ENCODE measurements at regions not wholly inside any gene's neighbourhood (a gene's known extent, or its start where the extent isn't known, plus 50 kb on each side); places are given as distances from the start of the nearest gene placed in this dataset.
"Not testable (repeated sequence)": the region's sequence is repeated elsewhere in the genome, so short reads cannot be mapped to it uniquely, and the experiment has no call there.

- no peaks in the 10 kb centered on the region for H3K4me1 Mint-ChIP-seq
- no peak overlapping the region for H3K27ac Mint-ChIP-seq
- H3K9me3 Mint-ChIP-seq, result no peaks in the 10 kb centered on the region
- no peaks in the 10 kb centered on the region for H3K27me3 Mint-ChIP-seq
- H3K36me3 Mint-ChIP-seq (ENCODE audit: low read depth), result no peaks in the 10 kb centered on the region
- DNase-seq, result no peak
- no peak for ATAC-seq
- H3K4me3 Mint-ChIP-seq, result no peak overlapping the region
Measured at GRCh38 chr13:46498650-46499049, 54.3 kb upstream of the LRCH1 start.

GRCh38 chr13:46496086-46496485 lies 56.9 kb upstream of the LRCH1 start:
- no peaks in the 10 kb centered on the region for H3K9me3 Mint-ChIP-seq
- H3K4me1 Mint-ChIP-seq, result no peaks in the 10 kb centered on the region
- no peak overlapping the region for H3K27ac Mint-ChIP-seq
- no peak for DNase-seq
- no peaks in the 10 kb centered on the region for H3K27me3 Mint-ChIP-seq
- H3K36me3 Mint-ChIP-seq (ENCODE audit: low read depth), result no peaks in the 10 kb centered on the region
- H3K4me3 Mint-ChIP-seq, result no peak overlapping the region
- no peak for ATAC-seq

- H3K27me3 Mint-ChIP-seq, result no peaks in the 10 kb centered on the region
- H3K36me3 Mint-ChIP-seq (ENCODE audit: low read depth), result no peaks in the 10 kb centered on the region
- no peak overlapping the region for H3K4me3 Mint-ChIP-seq
- DNase-seq (no peak), ATAC-seq (no peak)
- H3K4me1 Mint-ChIP-seq, result no peaks in the 10 kb centered on the region
- no peak overlapping the region for H3K27ac Mint-ChIP-seq
- no peaks in the 10 kb centered on the region for H3K9me3 Mint-ChIP-seq
Measured at GRCh38 chr13:46495651-46496050, 57.3 kb upstream of the LRCH1 start.

GRCh38 chr13:46495066-46495465 lies 57.9 kb upstream of the LRCH1 start:
- H3K4me1 Mint-ChIP-seq, result no peaks in the 10 kb centered on the region

GRCh38 chr13:46492946-46493345 lies 60.0 kb upstream of the LRCH1 start:
- Mint-ChIP-seq H3K9me3 (no peaks in the 10 kb centered on the region), H3K36me3 (ENCODE audit: low read depth) (no peaks in the 10 kb centered on the region), H3K4me1 (no peaks in the 10 kb centered on the region), H3K4me3 (no peak overlapping the region), H3K27ac (no peak overlapping the region), H3K27me3 (no peaks in the 10 kb centered on the region)
- ATAC-seq (no peak), DNase-seq (no peak)

More at GRCh38 chr13:46495066-46495465, 57.9 kb upstream of the LRCH1 start:
- H3K36me3 Mint-ChIP-seq (ENCODE audit: low read depth), result no peaks in the 10 kb centered on the region
- H3K4me3 Mint-ChIP-seq, result no peak overlapping the region
- H3K9me3 Mint-ChIP-seq, result no peaks in the 10 kb centered on the region
- ATAC-seq, result no peak
- H3K27me3 Mint-ChIP-seq, result no peaks in the 10 kb centered on the region
- no peak for DNase-seq
- no peak overlapping the region for H3K27ac Mint-ChIP-seq

- Mint-ChIP-seq H3K27me3 (no peaks in the 10 kb centered on the region), H3K4me1 (no peaks in the 10 kb centered on the region), H3K27ac (no peak overlapping the region), H3K36me3 (ENCODE audit: low read depth) (no peaks in the 10 kb centered on the region), H3K9me3 (no peaks in the 10 kb centered on the region), H3K4me3 (no peak overlapping the region)
- DNase-seq (no peak), ATAC-seq (no peak)
Measured at GRCh38 chr13:46491641-46492040, 61.3 kb upstream of the LRCH1 start.

GRCh38 chr13:46490713-46491112 lies 62.3 kb upstream of the LRCH1 start:
- not testable (repeated sequence) for H3K27me3 Mint-ChIP-seq; H3K4me3 Mint-ChIP-seq; H3K27ac Mint-ChIP-seq; H3K9me3 Mint-ChIP-seq; H3K36me3 Mint-ChIP-seq (ENCODE audit: low read depth); DNase-seq; H3K4me1 Mint-ChIP-seq; ATAC-seq

- Mint-ChIP-seq H3K27ac (no peak overlapping the region), H3K4me3 (no peak overlapping the region), H3K4me1 (no peaks in the 10 kb centered on the region), H3K36me3 (ENCODE audit: low read depth) (peaks cover 3% of the 10 kb centered on the region), H3K9me3 (peaks cover 14% of the 10 kb centered on the region), H3K27me3 (no peaks in the 10 kb centered on the region)
- DNase-seq, result no peak
- ATAC-seq, result no peak
Measured at GRCh38 chr13:46490129-46490528, 62.8 kb upstream of the LRCH1 start.

- H3K36me3 Mint-ChIP-seq (ENCODE audit: low read depth), result peaks cover 3% of the 10 kb centered on the region
- peaks cover 19% of the 10 kb centered on the region for H3K9me3 Mint-ChIP-seq
- no peak overlapping the region for H3K4me3 Mint-ChIP-seq
- DNase-seq, result no peak
- no peak for ATAC-seq
- no peaks in the 10 kb centered on the region for H3K27me3 Mint-ChIP-seq
- H3K4me1 Mint-ChIP-seq, result no peaks in the 10 kb centered on the region
- no peak overlapping the region for H3K27ac Mint-ChIP-seq
Measured at GRCh38 chr13:46489586-46490023, 63.4 kb upstream of the LRCH1 start.

- Mint-ChIP-seq H3K4me3 (no peak overlapping the region), H3K27ac (no peak overlapping the region), H3K9me3 (peaks cover 28% of the 10 kb centered on the region), H3K4me1 (no peaks in the 10 kb centered on the region), H3K27me3 (no peaks in the 10 kb centered on the region), H3K36me3 (ENCODE audit: low read depth) (peaks cover 3% of the 10 kb centered on the region)
- no peak for ATAC-seq
- DNase-seq, result no peak
Measured at GRCh38 chr13:46487748-46488147, 65.2 kb upstream of the LRCH1 start.

GRCh38 chr13:46486270-46486669 lies 66.7 kb upstream of the LRCH1 start:
- peaks cover 34% of the 10 kb centered on the region for H3K9me3 Mint-ChIP-seq
- no peak overlapping the region for H3K4me3 Mint-ChIP-seq
- ATAC-seq (no peak), DNase-seq (no peak)
- H3K27ac Mint-ChIP-seq, result no peak overlapping the region
- peaks cover 3% of the 10 kb centered on the region for H3K36me3 Mint-ChIP-seq (ENCODE audit: low read depth)
- no peaks in the 10 kb centered on the region for H3K27me3 Mint-ChIP-seq
- no peaks in the 10 kb centered on the region for H3K4me1 Mint-ChIP-seq

- H3K9me3 Mint-ChIP-seq, result peaks cover 34% of the 10 kb centered on the region
- no peak for DNase-seq
- no peak overlapping the region for H3K27ac Mint-ChIP-seq
- peaks cover 3% of the 10 kb centered on the region for H3K36me3 Mint-ChIP-seq (ENCODE audit: low read depth)
- no peak overlapping the region for H3K4me3 Mint-ChIP-seq
- ATAC-seq, result no peak
- no peaks in the 10 kb centered on the region for H3K27me3 Mint-ChIP-seq
- H3K4me1 Mint-ChIP-seq, result no peaks in the 10 kb centered on the region
Measured at GRCh38 chr13:46484561-46484960, 68.4 kb upstream of the LRCH1 start.

GRCh38 chr13:46481166-46481565 lies 71.8 kb upstream of the LRCH1 start:
- Mint-ChIP-seq H3K27me3 (no peaks in the 10 kb centered on the region), H3K9me3 (peaks cover 30% of the 10 kb centered on the region), H3K4me3 (no peak overlapping the region), H3K4me1 (no peaks in the 10 kb centered on the region), H3K27ac (no peak overlapping the region), H3K36me3 (ENCODE audit: low read depth) (peaks cover under 1% of the 10 kb centered on the region)
- DNase-seq, result no peak
- ATAC-seq, result no peak

GRCh38 chr13:46480131-46480530 lies 72.8 kb upstream of the LRCH1 start:
- DNase-seq (no peak), ATAC-seq (no peak)
- H3K4me1 Mint-ChIP-seq, result no peaks in the 10 kb centered on the region
- peaks cover 20% of the 10 kb centered on the region for H3K9me3 Mint-ChIP-seq
- no peak overlapping the region for H3K27ac Mint-ChIP-seq
- no peaks in the 10 kb centered on the region for H3K27me3 Mint-ChIP-seq
- H3K4me3 Mint-ChIP-seq, result no peak overlapping the region
- no peaks in the 10 kb centered on the region for H3K36me3 Mint-ChIP-seq (ENCODE audit: low read depth)

- Mint-ChIP-seq H3K36me3 (ENCODE audit: low read depth) (no peaks in the 10 kb centered on the region), H3K27ac (no peak overlapping the region), H3K9me3 (peaks cover 15% of the 10 kb centered on the region), H3K4me1 (no peaks in the 10 kb centered on the region), H3K27me3 (no peaks in the 10 kb centered on the region), H3K4me3 (no peak overlapping the region)
- ATAC-seq, result no peak
- no peak for DNase-seq
Measured at GRCh38 chr13:46479691-46480090, 73.3 kb upstream of the LRCH1 start.

- no peak overlapping the region for H3K27ac Mint-ChIP-seq
- H3K27me3 Mint-ChIP-seq, result no peaks in the 10 kb centered on the region
- no peak for ATAC-seq
- H3K36me3 Mint-ChIP-seq (ENCODE audit: low read depth), result no peaks in the 10 kb centered on the region
- no peak for DNase-seq
- peaks cover 11% of the 10 kb centered on the region for H3K9me3 Mint-ChIP-seq
- no peak overlapping the region for H3K4me3 Mint-ChIP-seq
- no peaks in the 10 kb centered on the region for H3K4me1 Mint-ChIP-seq
Measured at GRCh38 chr13:46479283-46479682, 73.7 kb upstream of the LRCH1 start.
